ENCODE measurements at regions not wholly inside any gene's neighbourhood (a gene's known extent, or its start where the extent isn't known, plus 50 kb on each side); places are given as distances from the start of the nearest gene placed in this dataset.

DNA sequence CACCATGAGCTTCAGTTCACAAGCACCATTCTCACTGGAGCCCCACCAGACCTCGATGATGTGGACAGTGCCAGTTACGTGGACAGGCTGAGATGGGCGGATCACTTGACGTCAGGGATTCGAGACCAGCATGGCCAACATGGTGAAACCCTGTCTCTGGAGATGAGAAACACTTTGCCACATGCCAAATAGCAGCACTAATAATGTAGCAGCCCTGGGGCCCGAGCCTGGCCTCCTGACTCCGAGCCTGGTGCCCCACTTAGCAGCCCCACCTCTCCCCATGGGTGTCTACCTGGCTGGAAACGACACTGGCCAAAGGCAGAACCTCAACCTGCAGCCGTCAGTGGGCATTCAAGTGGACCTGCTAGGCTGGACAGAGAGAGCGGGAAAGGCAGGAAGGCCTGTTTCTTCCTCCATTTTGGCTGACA lies 129.1 kb downstream of the TOMM20 start:
- no peaks in the 10 kb centered on the region for H3K36me3 ChIP-seq (replicated peaks)
- no peak for TF ChIP-seq CTCF (IDR thresholded peaks at IDR 0.05; ENCODE audit: low read depth, low read length, missing control alignments)
- no peak overlapping the region for H3K4me3 ChIP-seq (ENCODE audit: low read depth, low read length)
- no peak for DNase-seq
- no peak overlapping the region for H3K27ac ChIP-seq
- no peaks in the 10 kb centered on the region for H3K27me3 ChIP-seq (replicated peaks)
- in situ Hi-C loops (cut with HindIII; ENCODE audit: low pct_ligation_motif_present, low sequenced_read_pairs) = no loop called here

DNA sequence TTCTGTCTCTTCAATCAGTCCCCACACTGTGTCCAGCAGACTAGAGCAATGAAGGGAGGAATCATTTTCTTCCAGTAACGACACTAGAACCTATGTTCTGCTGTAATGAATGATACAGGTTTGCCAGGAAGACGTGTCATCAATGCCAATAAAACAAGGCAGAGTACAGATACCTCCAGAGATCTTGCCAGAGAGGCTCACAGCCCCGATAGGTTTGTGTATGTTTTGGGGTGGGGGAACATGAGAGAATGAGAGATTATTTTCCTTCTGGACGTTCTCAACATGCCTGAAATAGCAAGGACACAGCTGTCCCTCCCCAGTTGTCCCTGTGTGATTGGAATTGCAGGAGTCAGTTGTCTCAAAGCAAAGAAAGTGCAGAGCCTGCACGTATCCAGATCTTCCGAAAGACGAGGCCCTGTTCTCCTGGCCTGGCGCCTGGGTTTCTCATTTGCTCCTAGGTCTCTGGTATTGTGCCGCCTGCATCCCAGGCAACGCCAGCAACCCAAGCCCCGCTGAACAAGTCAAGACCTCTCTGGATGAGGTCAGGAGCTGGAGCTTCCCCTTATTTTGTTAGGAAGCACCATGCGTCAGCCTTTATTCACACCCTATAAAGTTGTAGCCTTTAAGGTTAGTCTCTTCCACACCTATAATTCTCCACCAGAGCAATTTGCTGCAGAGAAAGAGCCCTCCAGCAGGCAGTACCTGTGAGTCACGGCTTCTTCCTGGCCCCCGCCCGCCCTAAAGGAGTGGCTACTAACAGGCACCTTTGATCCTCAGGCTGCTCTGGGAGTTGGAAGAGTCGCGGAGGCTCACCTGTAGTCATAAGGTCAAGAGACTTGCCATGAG lies 130.5 kb downstream of the TOMM20 start:
- Histone ChIP-seq H3K36me3 (replicated peaks) (no peaks in the 10 kb centered on the region), H3K27ac (peak overlapping the region; percentile 92), H3K27me3 (replicated peaks) (no peaks in the 10 kb centered on the region), H3K4me3 (ENCODE audit: low read depth, low read length) (no peak overlapping the region)
- in situ Hi-C loops (cut with HindIII; ENCODE audit: low pct_ligation_motif_present, low sequenced_read_pairs) = no loop called here
- TF ChIP-seq CTCF (IDR thresholded peaks at IDR 0.05; ENCODE audit: low read depth, low read length, missing control alignments) = no peak
- peak; percentile 57 for DNase-seq

DNA sequence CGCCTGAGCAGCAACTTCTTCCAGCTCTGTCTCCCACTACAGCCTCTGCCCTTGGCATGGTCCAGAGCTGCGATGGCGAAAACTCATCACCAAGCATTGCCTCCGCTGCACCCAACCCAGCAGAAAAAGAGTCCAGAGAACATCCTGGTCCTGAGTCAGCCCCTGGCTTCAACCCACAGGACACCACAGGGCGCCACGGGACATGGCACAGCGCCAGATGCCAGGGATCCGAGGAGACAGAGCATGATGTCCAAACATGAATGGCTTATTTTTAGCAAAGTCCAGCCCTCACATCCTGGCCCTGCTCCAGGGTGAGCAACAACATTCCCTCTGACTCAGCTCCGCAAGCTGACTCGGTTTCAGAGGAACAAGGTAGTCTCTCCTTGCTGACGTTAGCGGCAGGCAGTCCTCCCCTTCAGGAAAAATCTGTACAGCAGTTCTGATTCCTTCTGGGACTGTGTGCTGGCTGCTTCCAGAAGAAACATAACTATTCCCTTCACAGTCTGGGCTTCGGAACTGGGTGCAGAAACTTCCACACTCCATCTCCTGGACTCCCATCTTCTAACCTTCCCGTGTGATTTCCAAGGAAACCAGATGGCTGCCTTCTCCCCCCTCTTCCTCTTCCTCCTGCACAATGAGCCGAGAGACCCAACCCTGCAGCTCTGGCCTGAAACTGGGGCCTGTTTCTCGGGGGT lies 131.3 kb downstream of the TOMM20 start:
- no peaks in the 10 kb centered on the region for H3K36me3 ChIP-seq (replicated peaks)
- no peak for TF ChIP-seq CTCF (IDR thresholded peaks at IDR 0.05; ENCODE audit: low read depth, low read length, missing control alignments)
- no peak overlapping the region for H3K4me3 ChIP-seq (ENCODE audit: low read depth, low read length)
- DNase-seq = peak; percentile 99
- in situ Hi-C loops (cut with HindIII; ENCODE audit: low pct_ligation_motif_present, low sequenced_read_pairs) = no loop called here
- peak overlapping the region; percentile 92 for H3K27ac ChIP-seq
- H3K27me3 ChIP-seq (replicated peaks) = no peaks in the 10 kb centered on the region

DNA sequence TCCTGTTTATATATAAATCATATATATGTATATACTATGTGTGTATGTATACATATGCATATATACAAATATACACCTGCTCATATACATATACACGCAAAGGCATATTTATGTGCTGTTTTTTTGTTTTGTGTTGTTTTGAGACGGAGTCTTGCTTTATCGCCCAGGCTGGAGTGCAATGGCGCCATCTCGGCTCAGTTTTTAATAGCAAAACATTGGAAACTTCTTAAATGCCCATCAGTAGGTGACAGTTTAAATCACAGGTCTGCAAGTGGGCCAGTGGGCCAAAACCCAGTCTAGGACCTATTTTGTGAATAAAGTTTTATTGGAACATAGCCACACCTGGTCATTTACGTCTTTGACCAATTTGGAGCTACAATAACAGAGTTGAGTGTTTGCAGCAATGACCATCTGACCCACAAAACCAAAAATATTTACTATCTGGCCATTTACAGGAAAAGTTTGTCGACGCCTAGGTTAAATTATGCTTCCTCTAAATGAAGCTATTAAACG lies 132.3 kb downstream of the TOMM20 start:
- TF ChIP-seq CTCF (IDR thresholded peaks at IDR 0.05; ENCODE audit: low read depth, low read length, missing control alignments) = no peak
- in situ Hi-C loops (cut with HindIII; ENCODE audit: low pct_ligation_motif_present, low sequenced_read_pairs) = no loop called here
- no peaks in the 10 kb centered on the region for H3K27me3 ChIP-seq (replicated peaks)
- no peak overlapping the region for H3K4me3 ChIP-seq (ENCODE audit: low read depth, low read length)
- H3K27ac ChIP-seq = peak overlapping the region; percentile 92
- H3K36me3 ChIP-seq (replicated peaks) = no peaks in the 10 kb centered on the region
- DNase-seq = no peak

- TF ChIP-seq CTCF (IDR thresholded peaks at IDR 0.05; ENCODE audit: low read depth, low read length, missing control alignments) = no peak
- in situ Hi-C loops (cut with HindIII; ENCODE audit: low pct_ligation_motif_present, low sequenced_read_pairs) = no loop called here
- Histone ChIP-seq H3K27me3 (replicated peaks) (no peaks in the 10 kb centered on the region), H3K36me3 (replicated peaks) (no peaks in the 10 kb centered on the region), H3K27ac (no peak overlapping the region), H3K4me3 (ENCODE audit: low read depth, low read length) (no peak overlapping the region)
- no peak for DNase-seq
Observed at GRCh38 chr1:234994436-234995295, 134.0 kb downstream of the TOMM20 start.

All from brain microvascular endothelial cell (primary cell).